Astrocyte (in vitro differentiated cells and primary cell): ENCODE measurements at regions not wholly inside any gene's neighbourhood (a gene's known extent, or its start where the extent isn't known, plus 50 kb on each side); places are given as distances from the start of the nearest gene placed in this dataset.

ENCODE experiments used
- CTCF ChIP-seq: IDR thresholded peaks from 2 replicates; pipeline ENCODE4 v1.5.1; 2011; ENCODE audit warnings: low read depth, mild to moderate bottlenecking, inconsistent platforms, low read length, moderate library complexity; ENCODE audit not compliant: insufficient read depth
- EZH2 ChIP-seq: IDR thresholded peaks from 2 replicates; pipeline ENCODE4 v1.6.1; 2012; ENCODE audit warnings: mild to moderate bottlenecking, low read length, inconsistent platforms; ENCODE audit not compliant: insufficient read depth

- TF ChIP-seq CTCF: no peak
- no peak for TF ChIP-seq EZH2
These were observed 464.9 kb downstream of the INHBA start for GRCh38 chr7:41237956-41238355.
